Endothelial cell of umbilical vein (primary cell): ENCODE measurements at regions not wholly inside any gene's neighbourhood (a gene's known extent, or its start where the extent isn't known, plus 50 kb on each side); places are given as distances from the start of the nearest gene placed in this dataset.

Experiments
- BruUV-seq: library from RNA; stranded (reverse); fragments of 400-500 nt; replicated peaks from 2 replicates; lab custom pipeline; 2021; lab: Mats Ljungman, UMichigan
- CTCF ChIA-PET: fragments of 300-600, 350-600 bp; sonication (Branson Sonifier 250); formaldehyde crosslinking; loops from one replicate; lab custom pipeline; 2021; ENCODE audit warnings: antibody characterized with exemption, inconsistent platforms; lab: Charles Lee
- POLR2A ChIA-PET: fragments of 300-600, 350-600 bp; sonication (Branson Sonifier 250); formaldehyde crosslinking; loops from one replicate; lab custom pipeline; 2021; ENCODE audit warnings: antibody characterized with exemption, inconsistent platforms; lab: Charles Lee
- DNase-seq: peaks from one replicate; pipeline ENCODE4 v3.0.0-alpha.2; 2011; ENCODE audit warnings: low read depth, low spot score
- FAIRE-seq: peaks from 2 replicates; lab custom pipeline; 2011; peaks lifted over from hg19 to GRCh38; lab: Jason Lieb, UNC
- H2AFZ ChIP-seq: 2 replicates; pipeline ENCODE4 v1.6.0; 2012; ENCODE audit warnings: low read depth, low read length, control low read depth, inconsistent platforms
- H3K27ac ChIP-seq: 2 replicates; pipeline ENCODE4 v1.5.1; 2011; ENCODE audit warnings: low read depth, mild to moderate bottlenecking, control low read depth, low read length, moderate library complexity; ENCODE audit not compliant: insufficient read depth
- H3K27me3 ChIP-seq, 2 experiments: 2 replicates each; pipeline versions ENCODE4 v1.6.0 to v1.6.1; 2011; ENCODE audit warnings: low read length in 2 of 2, mixed read lengths in 1 of 2; ENCODE audit not compliant: control insufficient read depth in 2 of 2, insufficient read depth in 2 of 2
- H3K36me3 ChIP-seq, 2 experiments: 2 replicates in 1 of 2; 3 replicates in 1 of 2; pipeline ENCODE4 v1.5.1; 2011; ENCODE audit warnings: low read length in 2 of 2, mild to moderate bottlenecking in 1 of 2, moderate library complexity in 1 of 2; ENCODE audit not compliant: control insufficient read depth in 2 of 2, insufficient read depth in 2 of 2; ENCODE audit errors: extremely low read depth in 1 of 2
- H3K4me1 ChIP-seq: 3 replicates; pipeline ENCODE4 v1.5.1; 2011; ENCODE audit warnings: mild to moderate bottlenecking, low read length; ENCODE audit not compliant: control insufficient read depth, insufficient read depth; ENCODE audit errors: extremely low read depth
- H3K4me2 ChIP-seq: 2 replicates; pipeline ENCODE4 v1.6.1; 2011; ENCODE audit warnings: low read length, control low read depth, mixed read lengths; ENCODE audit not compliant: insufficient read depth
- H3K4me3 ChIP-seq, 3 experiments: fragments of 200-600 bp in 1 of 3; sonication (generic), shearing (Covaris generic) in 1 of 3; replicated peaks in 1 of 3; 2 replicates each; pipeline ENCODE4 v1.5.1; 2011 to 2016; ENCODE audit warnings: control low read depth in 3 of 3, low read length in 3 of 3, mild to moderate bottlenecking in 2 of 3, inconsistent platforms in 1 of 3, low read depth in 1 of 3, moderate library complexity in 1 of 3; ENCODE audit not compliant: insufficient read depth in 1 of 3
- H3K79me2 ChIP-seq: 2 replicates; pipeline ENCODE4 v1.6.0; 2012; ENCODE audit warnings: low read length, inconsistent platforms; ENCODE audit not compliant: control insufficient read depth, insufficient read depth
- H3K9ac ChIP-seq: replicated peaks from 2 replicates; pipeline ENCODE3; 2011; ENCODE audit warnings: low read length, control low read depth; ENCODE audit not compliant: insufficient read depth; ENCODE audit errors: extremely low read depth
- H3K9me1 ChIP-seq: replicated peaks from 3 replicates; pipeline ENCODE4 v1.6.0; 2011; ENCODE audit warnings: mild to moderate bottlenecking, low read length; ENCODE audit not compliant: control insufficient read depth, insufficient read depth; ENCODE audit errors: extremely low read depth
- H3K9me3 ChIP-seq: replicated peaks from 2 replicates; pipeline ENCODE4 v1.5.1; 2012; ENCODE audit warnings: low read length, inconsistent platforms; ENCODE audit not compliant: control insufficient read depth, insufficient read depth
- H4K20me1 ChIP-seq: replicated peaks from 2 replicates; pipeline ENCODE3; 2011; ENCODE audit warnings: mild to moderate bottlenecking, low read length; ENCODE audit not compliant: control insufficient read depth, insufficient read depth; ENCODE audit errors: extremely low read depth
- EZH2 ChIP-seq: IDR thresholded peaks from 2 replicates; pipeline ENCODE4 v1.6.1; 2012; ENCODE audit warnings: borderline replicate concordance, low read depth, mild to moderate bottlenecking, moderate library complexity, low read length, inconsistent platforms; ENCODE audit not compliant: severe bottlenecking
- FOS ChIP-seq: IDR thresholded peaks from 2 replicates; pipeline ENCODE4 v1.6.1; 2011; ENCODE audit warnings: mild to moderate bottlenecking, low read length, moderate library complexity, borderline replicate concordance; ENCODE audit not compliant: insufficient read depth
- GATA2 ChIP-seq: IDR thresholded peaks from 2 replicates; pipeline ENCODE4 v1.7.0; 2011; ENCODE audit warnings: low read depth, mild to moderate bottlenecking, moderate library complexity, mixed read lengths, low read length; ENCODE audit not compliant: insufficient read length, insufficient read depth
- JUN ChIP-seq: IDR thresholded peaks from 2 replicates; pipeline ENCODE4 v1.6.1; 2011; ENCODE audit warnings: borderline replicate concordance, low read depth; ENCODE audit not compliant: insufficient read length, insufficient read depth
- MYC ChIP-seq: IDR thresholded peaks from one replicate; pipeline ENCODE4 v1.6.1; 2011; ENCODE audit warnings: mild to moderate bottlenecking, low read depth, low read length
- POLR2A ChIP-seq: IDR thresholded peaks from 2 replicates; pipeline ENCODE4 v1.6.1; 2012; ENCODE audit warnings: low read depth, mild to moderate bottlenecking, control low read depth, low read length
- POLR2AphosphoS5 ChIP-seq: IDR thresholded peaks from 2 replicates; pipeline ENCODE4 v1.6.1; 2012; ENCODE audit warnings: low read depth, mild to moderate bottlenecking, control low read depth, low read length, moderate library complexity; ENCODE audit not compliant: insufficient read depth
- dilution Hi-C: fragments of 300-500 bp; cut with MboI; formaldehyde crosslinking; loops from one replicate; pipeline ENCODE4 v1.15.0; 2019; ENCODE audit warnings: low sequenced_read_pairs; ENCODE audit not compliant: extremely low pct_ligation_motif_present
- intact Hi-C: fragments of 100-400 bp; cut with micrococcal nuclease; formaldehyde crosslinking; loops from one replicate; pipeline ENCODE4 v1.10.0; 2022
- TF ChIP-seq, protein P1 (sequence below): IDR thresholded peaks from 2 replicates; pipeline ENCODE4 v1.6.1; 2011; ENCODE audit not compliant: insufficient read depth, insufficient read length
- TF ChIP-seq, protein P2 (sequence below), 2 donors: IDR thresholded peaks; 1 replicate in 1 of 2; 2 replicates in 1 of 2; pipeline ENCODE4 v1.5.1; 2011; ENCODE audit warnings: low read length in 2 of 2, mild to moderate bottlenecking in 2 of 2, moderate library complexity in 2 of 2, control low read depth in 1 of 2, inconsistent platforms in 1 of 2, low read depth in 1 of 2; ENCODE audit not compliant: insufficient read depth in 1 of 2; ENCODE audit errors: extremely low read depth in 1 of 2

DNA sequence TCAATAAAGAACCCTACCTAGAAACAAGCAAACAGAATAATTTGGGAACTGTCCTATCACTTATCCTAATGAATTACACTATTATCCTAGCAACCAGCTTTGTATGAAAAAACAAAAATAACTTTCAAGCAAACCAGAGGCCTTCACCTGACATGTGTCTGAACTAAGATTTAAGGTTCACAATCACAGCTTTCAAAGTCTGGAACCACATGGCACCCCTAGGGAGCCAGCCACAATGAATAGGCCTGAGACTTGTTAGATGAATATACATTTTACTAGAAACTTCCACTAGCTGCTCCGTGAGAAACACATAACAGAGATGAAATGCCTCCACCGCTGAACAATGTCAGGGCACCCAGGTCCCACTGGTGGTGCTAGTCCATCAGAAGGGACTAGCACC, 65.8 kb upstream of the CYP2D6 start:
- dilution Hi-C loops: no loop called here
- Histone ChIP-seq H3K4me2 (no peak overlapping the region), H3K9me1 (no peaks in the 10 kb centered on the region), H3K4me1 (no peaks in the 10 kb centered on the region), H3K4me3 (no peak overlapping the region), H3K9ac (no peak overlapping the region), H3K9me3 (no peaks in the 10 kb centered on the region), H3K36me3 (no peaks in the 10 kb centered on the region), H3K79me2 (peaks cover 34% of the 10 kb centered on the region), H4K20me1 (peaks cover 4% of the 10 kb centered on the region), H2AFZ (no peak overlapping the region), H3K27ac (no peak overlapping the region), H3K27me3 (no peaks in the 10 kb centered on the region)
- intact Hi-C loops: no loop called here
- CTCF ChIA-PET: interaction anchor here (0.9 to 1.2 kb wide), 3 partner anchors 10 to 44 kb away, joined by 3 read pairs; no protein-coding TSS in a partner anchor
- POLR2A ChIA-PET: interaction anchor here (0.5 kb wide), 1 partner anchor 35 kb away, joined by 3 read pairs; no protein-coding TSS in a partner anchor
- DNase-seq: no peak
- FAIRE-seq: no peak
- no TSS peak for BruUV-seq
- TF ChIP-seq, protein P1, sequence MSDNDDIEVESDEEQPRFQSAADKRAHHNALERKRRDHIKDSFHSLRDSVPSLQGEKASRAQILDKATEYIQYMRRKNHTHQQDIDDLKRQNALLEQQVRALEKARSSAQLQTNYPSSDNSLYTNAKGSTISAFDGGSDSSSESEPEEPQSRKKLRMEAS: no peak
- no peak for TF ChIP-seq FOS
- no peak for TF ChIP-seq POLR2A
- TF ChIP-seq, protein P2, sequence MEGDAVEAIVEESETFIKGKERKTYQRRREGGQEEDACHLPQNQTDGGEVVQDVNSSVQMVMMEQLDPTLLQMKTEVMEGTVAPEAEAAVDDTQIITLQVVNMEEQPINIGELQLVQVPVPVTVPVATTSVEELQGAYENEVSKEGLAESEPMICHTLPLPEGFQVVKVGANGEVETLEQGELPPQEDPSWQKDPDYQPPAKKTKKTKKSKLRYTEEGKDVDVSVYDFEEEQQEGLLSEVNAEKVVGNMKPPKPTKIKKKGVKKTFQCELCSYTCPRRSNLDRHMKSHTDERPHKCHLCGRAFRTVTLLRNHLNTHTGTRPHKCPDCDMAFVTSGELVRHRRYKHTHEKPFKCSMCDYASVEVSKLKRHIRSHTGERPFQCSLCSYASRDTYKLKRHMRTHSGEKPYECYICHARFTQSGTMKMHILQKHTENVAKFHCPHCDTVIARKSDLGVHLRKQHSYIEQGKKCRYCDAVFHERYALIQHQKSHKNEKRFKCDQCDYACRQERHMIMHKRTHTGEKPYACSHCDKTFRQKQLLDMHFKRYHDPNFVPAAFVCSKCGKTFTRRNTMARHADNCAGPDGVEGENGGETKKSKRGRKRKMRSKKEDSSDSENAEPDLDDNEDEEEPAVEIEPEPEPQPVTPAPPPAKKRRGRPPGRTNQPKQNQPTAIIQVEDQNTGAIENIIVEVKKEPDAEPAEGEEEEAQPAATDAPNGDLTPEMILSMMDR (IDR thresholded peaks at IDR 0.05; ENCODE audit: extremely low read depth in 1 of 2, insufficient read depth in 1 of 2, low read depth in 1 of 2, low read length in 2 of 2): no peak
- TF ChIP-seq GATA2: no peak
- no peak for TF ChIP-seq MYC
- TF ChIP-seq JUN: no peak
- no peak for TF ChIP-seq POLR2AphosphoS5
- no peak for TF ChIP-seq EZH2
